NCI-H748 treated with DMSO at 0.1 percent for 48 hours (cell line): ENCODE measurements at regions not wholly inside any gene's neighbourhood (a gene's known extent, or its start where the extent isn't known, plus 50 kb on each side); places are given as distances from the start of the nearest gene placed in this dataset.

Experiments
- DNase-seq: peaks from one replicate; lab custom pipeline; 2025; lab: John Stamatoyannopoulos, UW

DNA sequence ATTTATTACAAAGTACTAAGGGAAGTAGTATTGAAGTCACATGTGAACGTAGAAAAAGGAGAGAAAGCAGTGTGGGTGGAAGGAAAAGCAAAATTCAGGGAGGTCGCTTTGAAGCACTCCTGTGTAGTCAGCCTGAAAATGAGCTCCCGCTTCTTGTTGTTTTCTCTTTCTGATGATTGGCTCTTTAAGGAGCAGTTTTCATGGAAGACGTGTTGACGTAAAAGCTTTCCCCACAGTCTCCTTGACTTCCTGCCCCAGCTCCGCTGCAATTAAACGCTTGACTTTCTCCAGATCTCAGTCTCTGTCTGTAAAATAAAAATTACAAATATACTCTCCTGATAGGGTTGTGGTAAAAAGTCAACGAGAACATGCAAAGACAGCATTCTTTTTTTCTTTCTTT lies 661.5 kb upstream of the ZP4 start:
- no peak for DNase-seq

DNA sequence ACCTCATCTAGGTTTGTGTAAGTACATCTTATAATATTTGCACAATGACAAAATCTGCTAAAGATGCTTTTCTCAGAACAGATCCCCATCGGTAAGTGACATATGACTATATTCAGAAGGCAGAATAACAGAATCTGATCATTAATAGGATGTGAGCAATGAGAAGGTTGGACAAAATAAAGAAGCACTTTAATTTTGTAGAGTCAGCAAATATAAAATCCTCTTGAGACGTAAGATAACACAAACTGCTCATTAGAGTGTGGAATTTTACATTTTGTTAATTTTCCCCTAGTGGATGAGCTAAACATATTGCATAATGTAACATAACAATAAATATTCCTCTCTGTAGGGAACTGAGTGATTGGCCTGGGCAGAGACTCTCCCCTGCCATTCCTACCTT lies 658.4 kb upstream of the ZP4 start:
- DNase-seq: no peak

DNA sequence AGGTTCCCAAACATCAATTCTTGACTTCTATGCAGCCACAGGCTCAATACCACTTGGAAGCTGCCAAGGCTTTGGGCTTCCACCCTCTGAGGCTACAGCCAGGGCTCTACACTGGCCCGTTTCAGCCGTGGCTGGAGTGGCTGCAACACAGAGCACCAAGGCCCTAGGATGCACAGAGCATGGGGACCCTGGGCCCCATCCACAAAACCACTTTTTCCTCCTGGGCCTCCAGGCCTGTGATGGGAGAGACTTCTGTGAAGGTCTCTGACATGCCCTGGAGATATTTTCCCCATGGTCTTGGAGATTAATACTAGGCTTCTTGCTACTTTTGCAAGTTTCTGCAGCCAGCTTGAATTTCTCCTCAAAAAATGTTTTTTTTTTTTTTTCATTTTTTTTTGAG lies 655.4 kb upstream of the ZP4 start:
- no peak for DNase-seq

DNA sequence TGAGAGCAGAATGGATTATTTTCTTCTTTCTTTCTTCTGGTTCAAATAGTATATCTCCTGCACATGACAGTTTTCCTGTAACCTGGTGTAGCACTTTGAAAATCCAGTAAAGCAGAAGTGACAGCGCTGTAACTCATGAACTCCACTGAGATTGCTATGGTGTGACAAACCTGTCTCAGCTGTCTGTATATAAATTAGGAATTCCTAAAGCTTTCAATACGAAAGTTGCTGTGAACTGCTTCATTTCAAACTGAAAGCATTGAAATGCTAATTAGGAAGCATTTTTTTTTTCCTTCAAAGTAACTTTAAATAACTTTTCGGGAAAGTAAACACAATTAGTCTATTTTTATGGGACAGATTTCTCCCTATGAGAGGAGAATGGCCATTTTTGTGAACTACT lies 646.9 kb upstream of the ZP4 start:
- no peak for DNase-seq

DNA sequence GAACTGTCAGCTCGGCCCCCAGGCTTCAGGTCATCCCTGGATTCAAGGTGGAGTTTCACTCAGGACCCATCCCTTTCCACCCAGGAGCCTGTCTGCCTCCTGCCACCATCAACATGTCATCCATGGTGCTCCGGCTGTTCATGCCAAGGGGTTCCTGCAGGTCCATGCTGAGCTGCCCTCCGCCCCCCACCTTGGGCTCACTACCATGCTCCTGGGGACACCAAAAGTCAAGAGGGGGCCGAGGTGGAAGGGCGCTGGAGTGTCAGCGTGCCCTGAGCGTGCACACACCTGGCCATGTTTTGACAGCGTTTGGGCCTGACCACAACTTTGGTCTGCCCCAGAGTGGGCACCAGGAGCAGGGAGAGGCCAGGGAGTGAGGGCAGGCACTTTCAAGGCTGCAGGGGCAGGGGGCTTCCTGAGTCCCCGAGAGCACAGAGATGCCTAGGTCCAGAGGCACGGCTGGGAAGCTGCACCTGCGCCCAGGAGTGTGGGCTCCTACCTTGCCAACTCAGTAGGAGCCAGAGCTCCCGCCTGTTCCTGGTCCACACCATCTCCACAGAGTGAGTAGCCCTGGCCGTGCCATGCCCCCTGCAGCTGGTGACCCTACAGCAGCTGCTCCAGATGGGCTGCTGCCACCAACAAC lies 639.6 kb upstream of the ZP4 start:
- no peak for DNase-seq

DNA sequence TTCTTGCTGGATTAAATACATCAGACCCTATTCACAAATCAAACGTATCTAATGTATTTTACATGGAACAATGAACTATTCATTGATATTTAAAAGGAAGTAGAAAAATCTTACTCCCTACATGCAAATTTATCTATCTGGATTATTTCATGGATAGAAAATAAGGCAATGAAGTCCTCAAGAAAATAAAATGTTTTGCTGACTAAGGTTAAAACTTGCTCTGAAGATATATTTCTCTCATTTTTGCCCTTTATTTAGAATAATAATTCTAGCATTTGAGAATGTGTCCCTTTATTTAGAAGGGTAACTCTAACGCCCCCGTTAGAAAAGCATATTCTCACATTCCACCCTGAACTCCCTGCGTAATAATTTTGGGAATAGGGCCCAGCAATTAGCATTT lies 627.0 kb upstream of the ZP4 start:
- DNase-seq: no peak

DNA sequence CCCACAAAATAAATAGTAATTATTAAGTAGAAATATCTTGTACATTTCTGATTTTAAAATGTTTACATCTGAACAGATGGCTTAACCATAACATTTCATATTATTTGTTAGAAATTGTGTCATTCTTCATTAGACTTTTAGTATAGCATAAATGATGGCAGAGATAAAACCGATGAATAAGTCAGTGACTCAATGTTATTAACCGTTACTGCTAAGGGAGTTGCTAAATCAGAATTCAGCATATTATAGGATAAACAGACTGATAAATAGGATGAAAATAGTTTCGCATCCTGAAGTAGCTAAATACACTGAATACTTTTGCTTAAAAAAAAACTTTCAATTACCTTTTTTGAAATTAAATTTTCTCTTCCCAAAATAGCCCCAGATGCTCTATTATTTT lies 610.6 kb upstream of the ZP4 start:
- DNase-seq: no peak

DNA sequence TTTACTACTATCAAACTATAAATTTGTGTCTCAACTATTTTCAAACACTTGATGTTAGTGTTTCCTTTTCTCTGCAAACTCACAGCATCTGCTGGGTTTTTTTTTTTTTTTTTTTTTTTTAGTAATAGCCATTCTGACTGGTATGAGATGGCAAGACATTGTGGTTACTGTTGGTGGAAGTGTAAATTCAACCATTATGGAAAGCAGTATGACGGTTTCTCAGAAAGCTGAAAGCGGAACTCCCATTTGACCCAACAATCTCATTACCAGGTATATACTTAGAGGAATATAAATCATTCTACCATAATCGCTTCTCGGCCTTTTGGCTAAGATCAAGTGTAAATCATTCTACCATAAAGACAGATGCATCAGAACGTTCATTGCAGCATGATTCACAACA lies 608.3 kb upstream of the ZP4 start:
- DNase-seq: no peak

DNA sequence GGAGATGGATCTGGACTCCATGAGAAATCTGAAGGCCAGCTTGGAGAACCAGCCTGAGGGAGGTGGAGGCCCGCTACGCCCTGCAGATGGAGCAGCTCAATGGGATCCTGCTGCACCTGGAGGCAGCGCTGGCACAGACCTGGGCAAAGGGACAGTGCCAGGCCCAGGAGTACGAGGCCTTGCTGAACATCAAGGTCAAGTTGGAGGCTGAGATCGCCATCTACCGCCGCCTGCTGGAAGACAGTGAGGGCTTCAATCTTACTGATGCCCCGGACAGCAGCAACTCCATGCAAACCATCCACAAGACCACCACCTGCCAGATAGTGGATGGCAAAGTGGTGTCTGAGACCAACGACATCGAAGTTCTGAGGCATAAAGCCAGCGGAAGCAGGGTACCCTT lies 601.5 kb upstream of the ZP4 start:
- DNase-seq: no peak

DNA sequence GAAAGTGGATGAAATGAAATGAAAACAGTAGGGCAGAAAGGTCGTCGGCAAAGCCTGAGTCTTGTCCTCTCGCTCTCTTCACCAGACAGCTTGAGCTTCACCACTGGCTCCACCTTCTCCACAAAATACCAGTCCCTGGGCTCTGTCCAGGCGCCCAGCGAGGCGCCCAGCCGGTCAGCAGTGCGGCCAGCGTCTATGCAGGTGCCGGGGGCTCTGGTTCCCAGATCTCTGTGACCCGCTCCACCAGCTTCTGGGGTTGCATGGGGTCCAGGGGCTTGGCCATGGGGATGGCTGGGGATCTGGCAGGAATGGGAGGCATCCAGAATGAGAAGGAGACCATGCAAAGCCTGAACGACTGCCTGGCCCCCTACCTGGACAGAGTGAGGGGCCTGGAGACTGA lies 600.5 kb upstream of the ZP4 start:
- no peak for DNase-seq

DNA sequence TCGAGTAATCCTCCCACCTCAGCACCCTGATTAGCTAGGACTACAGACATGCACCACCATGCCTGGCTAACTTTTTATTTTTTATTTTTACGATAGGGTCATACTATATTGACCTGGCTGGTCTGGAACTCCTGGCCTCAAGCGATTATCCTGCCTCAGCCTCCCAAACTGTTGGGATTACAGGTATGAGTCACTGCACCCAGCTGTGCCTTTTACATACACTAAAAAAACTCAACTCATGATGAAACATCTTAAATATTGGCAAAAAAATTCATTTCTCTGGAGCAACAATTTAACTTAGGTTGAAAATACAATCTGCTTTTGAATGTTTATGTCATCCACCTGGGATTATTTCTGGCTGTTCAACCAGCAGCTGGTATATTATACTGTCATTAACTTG lies 598.3 kb upstream of the ZP4 start:
- DNase-seq: no peak

DNA sequence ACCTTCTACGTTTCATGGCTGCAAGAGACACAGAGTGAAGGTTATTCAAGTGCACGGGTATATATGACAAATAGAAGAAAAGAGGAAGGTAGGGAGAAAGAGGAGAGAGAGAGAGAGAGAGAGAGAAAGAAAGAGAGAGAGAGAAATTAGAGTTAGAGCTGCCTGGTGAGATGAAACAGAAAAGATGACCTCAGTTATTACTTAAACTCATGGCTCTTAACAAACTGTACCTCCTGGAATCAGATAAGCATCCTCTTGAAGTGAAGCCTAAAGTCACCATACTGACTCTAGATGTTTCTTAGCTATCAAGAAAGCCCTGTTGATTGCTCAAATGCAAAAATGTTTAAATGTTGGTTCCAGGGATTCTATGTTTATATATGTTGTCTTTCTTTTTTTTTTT lies 597.7 kb upstream of the ZP4 start:
- DNase-seq: no peak

DNA sequence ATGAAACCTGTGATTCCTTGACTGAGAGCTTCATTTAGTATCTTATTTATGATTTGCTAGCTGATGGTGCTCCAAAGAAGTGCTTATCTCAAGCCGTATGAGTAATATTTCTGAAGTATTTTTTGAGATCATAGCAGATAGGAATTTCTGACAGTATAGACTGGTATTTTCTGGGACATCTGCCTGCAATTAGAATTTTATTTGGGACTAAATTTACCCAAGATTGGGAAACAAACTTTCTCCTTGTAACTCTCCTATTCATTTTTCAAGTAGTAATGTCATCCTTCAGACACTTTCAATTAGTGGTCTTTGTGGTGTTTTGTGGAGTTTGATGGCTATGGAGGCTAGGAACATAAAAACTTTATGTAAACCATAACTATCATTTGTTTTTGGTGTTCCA lies 597.2 kb upstream of the ZP4 start:
- DNase-seq: no peak

DNA sequence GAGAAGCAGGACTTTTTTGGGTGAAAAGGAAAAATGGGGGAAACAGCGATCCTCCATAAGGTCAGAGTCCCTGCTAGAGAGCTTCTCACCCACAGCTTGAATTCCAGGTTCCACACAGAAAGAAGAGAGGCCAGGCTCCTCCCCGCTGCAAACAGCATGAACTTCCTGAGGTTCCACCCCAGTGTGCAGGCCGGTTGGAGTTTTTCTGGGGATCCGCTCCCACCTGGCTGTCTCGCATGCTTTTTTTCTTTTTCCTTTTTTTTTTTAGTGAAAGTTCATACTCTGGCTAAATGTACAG lies 595.1 kb upstream of the ZP4 start:
- no peak for DNase-seq

DNA sequence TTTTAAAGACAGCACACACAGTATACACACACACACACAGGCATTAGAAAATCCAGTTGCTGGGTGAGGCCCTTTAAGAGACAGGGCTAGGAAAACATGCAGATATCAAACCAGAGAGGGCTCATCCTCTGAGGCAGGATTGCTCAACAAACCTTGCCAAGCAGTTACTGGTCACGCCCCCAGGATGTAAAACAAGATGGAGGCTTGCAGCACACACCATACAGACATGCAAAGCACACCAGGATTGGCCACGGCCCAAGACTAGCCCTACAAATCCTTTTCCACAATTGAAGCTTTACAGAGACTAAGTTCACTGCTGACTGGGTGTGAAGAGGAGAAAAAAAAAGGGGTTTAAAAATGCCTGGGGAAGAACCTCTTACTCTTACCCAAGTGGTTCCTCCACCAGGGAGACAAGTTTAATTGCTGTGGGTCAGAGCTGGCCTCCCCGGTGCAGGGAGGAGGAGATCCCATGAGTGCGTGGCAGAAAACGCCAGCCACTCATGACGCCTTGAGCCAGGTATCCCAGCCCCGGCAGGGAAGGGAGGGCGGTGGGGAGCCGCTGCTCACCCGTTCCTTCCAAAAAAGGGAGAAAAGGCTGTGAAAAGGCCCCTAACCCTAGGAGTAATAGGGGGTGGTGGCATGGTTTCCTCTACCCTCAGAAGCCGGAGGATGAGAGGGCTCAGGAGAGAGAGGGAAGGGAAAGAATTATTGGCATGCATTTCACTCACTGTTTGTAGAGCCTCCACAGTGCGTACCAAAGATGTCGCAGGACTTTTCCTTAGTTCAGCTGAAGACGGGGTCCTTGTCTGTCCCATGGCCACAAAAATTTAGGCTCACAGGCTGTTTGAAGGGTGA lies 594.6 kb upstream of the ZP4 start:
- DNase-seq: peak; percentile 43

DNA sequence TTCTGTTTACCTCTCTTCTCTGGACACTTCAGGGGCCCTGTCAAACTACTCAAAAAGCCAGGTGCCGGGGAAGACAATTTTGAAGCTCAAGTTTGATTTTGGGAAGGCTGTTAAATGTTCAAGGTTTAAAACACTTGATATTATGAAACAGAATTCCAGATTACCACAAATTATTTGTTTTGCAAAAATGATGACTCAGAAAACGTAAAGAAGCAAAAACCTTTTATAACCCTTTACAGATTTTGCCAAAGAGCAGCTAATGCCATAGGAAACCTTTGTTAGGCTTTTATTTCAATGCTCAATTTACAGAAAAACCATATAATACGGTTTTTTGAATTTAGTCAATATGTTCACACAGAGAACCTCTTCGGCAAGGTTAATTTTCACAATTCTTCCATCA lies 593.4 kb upstream of the ZP4 start:
- DNase-seq: no peak

DNA sequence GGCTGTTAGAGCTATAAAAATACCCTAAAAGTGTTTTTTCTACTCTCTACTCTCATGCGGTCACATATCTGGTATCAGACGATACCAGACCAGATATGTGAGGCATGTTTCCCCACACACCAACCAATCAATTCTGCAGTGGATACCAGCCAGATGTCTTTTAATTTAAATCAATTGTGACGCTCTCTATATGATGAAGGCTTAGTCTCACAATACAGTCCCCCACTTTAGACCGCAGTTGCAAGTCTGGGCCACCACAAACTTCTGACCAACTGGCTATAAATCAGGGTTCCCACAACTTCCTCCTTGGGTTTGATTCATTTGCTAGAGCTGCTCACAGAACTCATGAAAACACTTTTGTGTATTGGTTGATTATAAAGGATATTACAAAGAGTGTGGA lies 586.1 kb upstream of the ZP4 start:
- no peak for DNase-seq

DNA sequence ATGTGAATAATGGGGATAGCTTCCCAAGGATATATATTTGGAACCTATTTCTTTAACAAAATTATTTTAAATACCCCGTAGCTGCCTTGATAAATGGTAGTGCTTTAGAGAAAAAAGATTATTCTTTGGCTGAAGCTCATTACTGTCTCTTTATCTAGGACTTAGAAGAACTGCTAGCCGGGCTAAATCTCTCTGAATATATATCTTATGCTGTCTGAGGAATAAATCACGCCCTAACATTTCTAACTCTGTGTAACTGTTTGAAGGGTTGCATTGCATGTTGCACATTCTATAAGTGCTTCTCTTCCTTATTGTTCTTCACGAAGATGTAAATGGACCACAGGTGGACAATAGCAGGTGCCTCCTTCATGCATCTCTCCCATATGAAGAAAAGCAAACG lies 585.0 kb upstream of the ZP4 start:
- DNase-seq: no peak

DNA sequence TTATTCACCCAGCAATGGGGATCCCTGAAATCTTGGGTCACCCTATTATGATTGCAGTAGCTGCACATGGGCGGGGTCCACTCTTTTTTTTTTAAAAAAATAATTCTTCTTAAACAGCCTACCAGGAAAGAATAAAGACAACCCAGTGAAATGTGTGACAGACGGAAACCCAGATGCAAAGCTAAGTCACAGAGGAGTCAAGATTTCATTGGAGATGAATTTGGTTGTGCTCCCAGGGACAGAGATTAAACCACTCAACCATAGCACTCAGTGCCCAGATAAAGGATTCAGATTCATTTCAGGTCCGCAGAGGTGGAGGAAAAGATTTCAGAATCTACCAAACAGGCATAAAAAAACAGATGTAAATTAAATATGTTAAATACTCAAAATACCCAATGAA lies 583.5 kb upstream of the ZP4 start:
- no peak for DNase-seq

DNA sequence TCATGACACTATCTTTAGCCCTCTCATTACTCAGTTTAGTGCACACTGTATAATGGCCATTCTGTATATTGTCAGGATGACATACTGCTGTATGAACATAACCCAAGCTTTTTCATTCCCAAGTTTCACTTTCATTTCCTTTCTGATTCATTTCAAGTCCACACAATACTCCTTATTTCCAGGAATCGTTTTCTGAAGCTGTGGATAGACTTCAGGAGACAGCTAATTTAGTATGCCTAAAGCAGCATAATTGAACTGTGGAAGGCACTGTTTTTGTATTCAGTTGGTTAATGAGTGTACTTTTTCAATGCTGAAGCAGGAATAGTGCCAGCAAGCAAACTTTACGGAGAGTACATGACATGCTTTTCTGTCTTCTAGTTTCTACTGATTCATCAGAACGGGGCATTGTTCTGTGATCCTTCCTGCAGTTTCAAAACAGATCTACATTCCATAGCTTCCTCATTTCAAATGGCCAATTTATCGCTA lies 578.5 kb upstream of the ZP4 start:
- no peak for DNase-seq

DNA sequence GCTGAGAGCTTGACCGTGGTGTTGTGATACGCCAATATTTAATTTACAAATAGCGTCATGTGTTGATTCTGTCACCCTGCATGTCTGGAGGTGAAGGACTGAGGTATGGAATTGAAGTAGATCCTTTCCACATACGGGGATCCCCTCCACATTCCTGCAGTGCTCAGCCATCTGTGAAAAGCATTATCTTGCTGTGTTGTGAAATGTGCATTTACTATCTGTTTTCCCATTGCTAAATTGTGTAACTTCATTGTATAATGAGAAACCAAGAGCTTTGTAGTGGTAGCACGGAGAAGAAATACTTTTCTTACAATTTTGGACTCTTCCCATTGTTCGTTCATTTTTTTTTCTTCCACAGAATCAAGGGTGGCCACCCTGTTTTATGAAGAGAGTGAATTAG lies 577.3 kb upstream of the ZP4 start:
- no peak for DNase-seq

DNA sequence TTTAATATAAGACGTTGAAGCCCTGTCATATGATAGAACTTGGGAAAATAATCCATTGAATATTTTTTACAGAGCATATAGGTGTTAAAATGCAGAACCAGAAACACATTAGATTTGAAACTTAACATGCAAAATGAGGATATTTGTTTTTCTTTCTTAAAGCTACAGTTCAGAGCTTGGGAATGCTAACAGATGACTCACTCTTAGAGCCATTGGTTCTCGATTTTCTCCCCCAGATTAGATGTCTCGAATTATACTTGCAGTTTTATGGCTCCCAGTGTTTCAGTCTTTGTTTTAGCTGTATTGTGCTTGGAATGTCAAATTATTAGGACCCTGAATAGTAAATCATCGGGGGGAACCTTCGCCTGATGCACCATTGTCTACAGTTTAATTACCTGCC lies 575.7 kb upstream of the ZP4 start:
- no peak for DNase-seq

DNA sequence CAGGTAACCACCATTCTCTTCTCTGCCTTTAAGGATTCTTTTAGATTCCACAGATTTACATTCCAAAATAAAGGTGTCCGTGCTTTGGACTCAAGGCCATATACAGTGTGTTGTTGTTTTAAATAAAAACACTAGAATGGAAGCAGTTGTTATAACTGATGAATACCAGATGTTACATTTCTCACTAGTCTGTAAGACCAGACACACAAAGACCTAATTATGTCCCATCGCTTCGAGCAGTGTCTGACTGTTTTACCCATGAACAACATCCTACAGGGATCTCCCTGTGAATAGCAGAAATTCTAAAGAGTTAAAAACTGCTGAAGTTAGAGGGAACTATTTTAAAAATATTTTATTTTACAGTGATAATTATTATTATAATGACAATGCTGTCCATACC lies 574.7 kb upstream of the ZP4 start:
- DNase-seq: no peak

DNA sequence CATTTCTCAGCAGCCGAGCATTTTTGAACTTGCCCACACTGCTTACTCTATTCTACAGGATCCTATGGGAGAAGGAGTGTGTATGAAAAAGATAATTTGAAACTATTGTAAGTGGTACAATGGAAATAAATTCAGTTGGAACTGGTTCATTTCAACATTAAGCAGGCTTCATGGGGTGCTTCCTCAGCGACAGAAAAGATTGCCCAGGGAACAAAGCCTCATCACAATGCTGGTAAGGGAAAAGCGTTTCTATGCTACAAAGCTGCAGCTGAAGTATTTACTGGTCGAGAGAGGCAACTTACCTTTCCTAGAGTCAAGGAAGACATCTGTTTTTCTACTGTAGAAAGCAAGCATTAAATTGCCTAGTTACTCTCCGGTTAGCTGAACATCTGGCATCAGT lies 568.2 kb upstream of the ZP4 start:
- DNase-seq: no peak
